Heart left ventricle (tissue), 13 donors: ENCODE measurements at regions not wholly inside any gene's neighbourhood (a gene's known extent, or its start where the extent isn't known, plus 50 kb on each side); places are given as distances from the start of the nearest gene placed in this dataset.
"Not testable (repeated sequence)": the region's sequence is repeated elsewhere in the genome, so short reads cannot be mapped to it uniquely, and the experiment has no call there.

Experiments used
- CTCF ChIP-seq, 12 donors: fragments of 200-600 bp; sonication (generic) in 4 of 12; IDR thresholded peaks; one replicate each; pipeline versions ENCODE4 v1.5.0 to v1.8.0; 2018 to 2022; ENCODE audit warnings: antibody characterized with exemption in 12 of 12, mild to moderate bottlenecking in 5 of 12
- POLR2A ChIP-seq, 2 donors: fragments of 450-650 bp; IDR thresholded peaks; one replicate each; pipeline ENCODE4 v1.6.1; 2017; ENCODE audit warnings: antibody characterized with exemption in 2 of 2, mild to moderate bottlenecking in 2 of 2, moderate library complexity in 2 of 2
- donor health status: ischemic (EF 13 %, LVEDD 7.1; RV severe dilation, severe dysfunction).
- donor health status: DM: no; HTN: yes; CAD: no.
- donor health status: DM: no; HTN: no; CAD: no.
- donor health status: ischemic (EF 25% LVEDD 6.9; RV normal size, moderate dysfunction).
- donor health status: ischemic (EF 25% LVEDD 5.7; RV mildly dilated, moderate dysfunction).
- donor health status: ischemic (EF 35%, LVEDD 5.7; RV mildly dilated, moderate dysfunction).
- donor health status: nonischemic (EF 11% LVEDD 7.7; RV severe dilation, severe dysfunction).
- donor health status: DM: yes; HTN: yes; CAD: no.
- donor health status: PGD.
- donor health status: ischemic (EF 29% LVEDD 5.4; RV normal size, mild dysfunction).
- donor health status: nonischemic (EF 23%, LVEDD 6.1; RV moderate dilation, normal function).

DNA sequence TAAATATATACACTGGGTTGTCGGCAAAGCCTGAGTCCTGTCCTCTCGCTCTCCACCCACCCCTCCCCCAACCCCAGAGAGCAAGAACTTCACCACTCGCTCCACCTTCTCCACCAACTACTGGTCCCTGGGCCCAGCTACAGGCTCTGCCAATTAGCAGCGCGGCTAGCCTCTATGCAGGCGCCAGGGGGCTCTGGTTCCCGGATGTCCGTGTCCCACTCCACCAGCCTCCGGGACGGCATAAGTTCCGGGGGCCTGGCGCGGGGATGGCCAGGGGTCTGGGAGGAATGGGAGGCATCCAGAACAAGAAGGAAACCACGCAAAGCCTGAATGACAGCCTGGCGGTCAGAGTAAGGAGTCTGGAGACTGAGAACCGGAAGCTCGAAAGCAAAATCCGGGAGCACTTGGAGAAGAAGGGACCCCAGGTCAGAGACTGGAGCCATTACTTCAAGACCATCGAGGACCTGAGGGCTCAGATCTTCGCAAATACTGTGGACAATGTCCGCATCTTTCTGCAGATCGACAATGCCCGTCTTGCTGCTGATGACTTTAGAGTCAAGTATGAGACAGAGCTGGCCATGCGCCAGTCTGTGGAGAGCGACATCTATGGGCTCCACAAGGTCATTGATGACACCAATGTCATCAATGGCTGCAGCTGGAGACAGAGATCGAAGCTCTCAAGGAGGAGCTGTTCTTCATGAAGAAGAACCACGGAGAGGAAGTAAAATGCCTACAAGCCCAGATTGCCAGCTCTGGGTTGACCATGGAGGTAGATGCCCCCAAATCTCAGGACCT is 224.3 kb upstream of the ID4 start:
- not testable (repeated sequence) for TF ChIP-seq CTCF, POLR2A (IDR thresholded peaks at IDR 0.05)
